B cell (primary cell): ENCODE measurements at regions not wholly inside any gene's neighbourhood (a gene's known extent, or its start where the extent isn't known, plus 50 kb on each side); places are given as distances from the start of the nearest gene placed in this dataset.

Experiments used
- ATAC-seq: fragments of 200-7000 bp; cut with Tn5 transposase; one replicate; pipeline ENCODE4 v1.10.0; 2021; ENCODE audit warnings: low read depth, mild to moderate bottlenecking, moderate number of reproducible peaks, moderate library complexity
- CTCF ChIA-PET: fragments of 350-600 bp; sonication (Branson Sonifier 250); formaldehyde crosslinking; loops from one replicate; lab custom pipeline; 2021; ENCODE audit warnings: antibody characterized with exemption, inconsistent platforms; lab: Charles Lee
- POLR2A ChIA-PET: fragments of 350-600 bp; sonication (Branson Sonifier 250); formaldehyde crosslinking; loops from one replicate; lab custom pipeline; 2021; ENCODE audit warnings: antibody characterized with exemption; lab: Charles Lee
- DNase-seq: peaks from one replicate; pipeline ENCODE4 v3.0.0; 2013
- H2AFZ ChIP-seq: 2 replicates; pipeline ENCODE4 v1.6.1; 2012; ENCODE audit warnings: mild to moderate bottlenecking, low read depth, low read length; ENCODE audit not compliant: insufficient read depth, poor library complexity, severe bottlenecking
- H3K27ac ChIP-seq, 2 donors: 1 replicate in 1 of 2; 2 replicates in 1 of 2; pipeline ENCODE4 v1.5.1; 2012 to 2013; ENCODE audit warnings: low read length in 2 of 2, mild to moderate bottlenecking in 2 of 2, moderate library complexity in 1 of 2
- H3K27me3 ChIP-seq, 4 experiments: fragments of 200-600 bp in 1 of 4; sonication (generic) in 1 of 4; replicated peaks in 1 of 4; 1 replicate in 2 of 4; 2 replicates in 2 of 4; pipeline versions ENCODE4 v1.6.1 to v1.7.0; 2013 to 2016; ENCODE audit warnings: low read length in 3 of 4, mild to moderate bottlenecking in 2 of 4, mixed read lengths in 1 of 4, moderate library complexity in 1 of 4; ENCODE audit not compliant: insufficient read depth in 4 of 4, control insufficient read depth in 3 of 4; ENCODE audit errors: control extremely low read depth in 1 of 4
- H3K36me3 ChIP-seq, 2 experiments: replicated peaks in 1 of 2; 1 replicate in 1 of 2; 2 replicates in 1 of 2; pipeline versions ENCODE4 v1.6.1 to v1.7.1; 2013; ENCODE audit warnings: low read length in 1 of 2; ENCODE audit not compliant: insufficient read depth in 2 of 2, control insufficient read depth in 1 of 2; ENCODE audit errors: control extremely low read depth in 1 of 2, extremely low read depth in 1 of 2
- H3K4me1 ChIP-seq, 2 donors: fragments of 200-600 bp in 1 of 2; sonication (generic) in 1 of 2; 1 replicate in 1 of 2; 2 replicates in 1 of 2; pipeline versions ENCODE4 v1.5.1 to v1.6.1; 2013 to 2017; ENCODE audit warnings: low read length in 2 of 2; ENCODE audit not compliant: control insufficient read depth in 2 of 2, insufficient read depth in 2 of 2
- H3K4me2 ChIP-seq: replicated peaks from 2 replicates; pipeline ENCODE3; 2012; ENCODE audit warnings: mild to moderate bottlenecking, low read depth, low read length; ENCODE audit not compliant: poor library complexity, severe bottlenecking
- H3K4me3 ChIP-seq, 5 experiments: fragments of 200-600 bp in 1 of 5; sonication (generic) in 1 of 5; 1 replicate in 3 of 5; 2 replicates in 2 of 5; pipeline versions ENCODE4 v1.5.1 to v1.7.0; 2011 to 2016; ENCODE audit warnings: low read length in 4 of 5, mild to moderate bottlenecking in 4 of 5, low read depth in 2 of 5, control low read depth in 1 of 5, moderate library complexity in 1 of 5; ENCODE audit not compliant: insufficient read depth in 1 of 5; ENCODE audit errors: control extremely low read depth in 1 of 5, extremely low read depth in 1 of 5
- H3K79me2 ChIP-seq: fragments of 200-600 bp; sonication (generic); one replicate; pipeline ENCODE4 v1.6.0; 2016; ENCODE audit warnings: low read length; ENCODE audit not compliant: control insufficient read depth, insufficient read depth
- H3K9ac ChIP-seq: fragments of 200-600 bp; sonication (generic); 2 replicates; pipeline ENCODE4 v1.6.1; 2017; ENCODE audit warnings: mild to moderate bottlenecking, low read length, moderate library complexity
- H3K9me3 ChIP-seq, 3 donors: one replicate each; pipeline versions ENCODE4 v1.6.1 to v1.7.1; 2013; ENCODE audit warnings: low read length in 2 of 3; ENCODE audit not compliant: control insufficient read depth in 2 of 3, insufficient read depth in 1 of 3; ENCODE audit errors: control extremely low read depth in 1 of 3
- H4K20me1 ChIP-seq: 2 replicates; pipeline ENCODE4 v1.6.0; 2012; ENCODE audit warnings: mild to moderate bottlenecking, low read length; ENCODE audit not compliant: insufficient read depth, control insufficient read depth, poor library complexity, severe bottlenecking
- H3K27ac Mint-ChIP-seq: one replicate; pipeline ENCODE4 v1.8.0; 2021; ENCODE audit warnings: mixed read lengths
- H3K27me3 Mint-ChIP-seq: one replicate; pipeline ENCODE4 v1.8.0; 2021; ENCODE audit warnings: mixed read lengths
- H3K4me1 Mint-ChIP-seq: one replicate; pipeline ENCODE4 v1.8.0; 2021; ENCODE audit warnings: mixed read lengths
- H3K4me3 Mint-ChIP-seq: one replicate; pipeline ENCODE4 v1.8.0; 2021; ENCODE audit warnings: mixed read lengths
- H3K9me3 Mint-ChIP-seq: one replicate; pipeline ENCODE4 v1.8.0; 2022; ENCODE audit warnings: mixed read lengths; ENCODE audit not compliant: insufficient read depth
- EZH2 ChIP-seq: IDR thresholded peaks from 2 replicates; pipeline ENCODE4 v1.6.1; 2012; ENCODE audit warnings: borderline replicate concordance, low read depth, mild to moderate bottlenecking, moderate library complexity, low read length; ENCODE audit not compliant: insufficient read depth, poor library complexity, severe bottlenecking
- WGBS: methylation state at CpG from one replicate; pipeline ENCODE4 v1.1.5; 2013; ENCODE audit warnings: missing lambda C conversion rate; ENCODE audit not compliant: insufficient coverage; 5-methylcytosine and 5-hydroxymethylcytosine counted together
- intact Hi-C: fragments of 100-400 bp; cut with micrococcal nuclease; formaldehyde crosslinking; loops from one replicate; pipeline ENCODE4 v1.10.0; 2022
- TF ChIP-seq, protein P1 (sequence below): fragments of 200-600 bp; IDR thresholded peaks from one replicate; pipeline ENCODE4 v1.8.0; 2022; ENCODE audit warnings: antibody characterized with exemption, mild to moderate bottlenecking

DNA sequence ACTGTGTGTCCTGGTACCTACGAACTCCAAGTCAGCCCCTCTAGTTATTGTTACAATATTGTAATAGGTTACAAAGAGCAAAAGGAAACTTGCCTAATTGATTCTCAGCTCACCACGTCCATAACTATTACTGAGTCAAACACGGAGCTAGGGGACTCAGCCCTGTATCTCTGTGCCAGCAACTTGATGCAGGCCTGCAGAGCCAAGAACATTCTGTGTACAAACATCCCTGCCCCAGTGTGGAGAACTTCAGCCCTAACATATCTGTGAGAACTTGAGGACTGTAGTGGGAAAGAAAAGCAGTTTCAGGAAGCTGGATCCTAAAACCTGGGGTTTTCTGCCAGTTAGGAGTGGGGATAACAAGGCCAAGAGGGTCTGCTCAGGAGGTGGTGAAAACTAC is 114.9 kb upstream of the PRSS58 start:
- Histone ChIP-seq H3K27me3 (no peaks in the 10 kb centered on the region), H3K36me3 (no peaks in the 10 kb centered on the region), H3K9ac (no peak overlapping the region), H3K4me1 (no peaks in the 10 kb centered on the region), H3K79me2 (no peaks in the 10 kb centered on the region), H3K9me3 (peaks cover 0 to 6% (median 3%) of the 10 kb centered on the region in 3 donors), H3K27ac (no peak overlapping the region), H3K4me3 (no peak overlapping the region), H3K4me2 (no peak overlapping the region), H4K20me1 (no peaks in the 10 kb centered on the region), H2AFZ (no peak overlapping the region)
- Mint-ChIP-seq H3K27me3 (peaks cover 6% of the 10 kb centered on the region), H3K9me3 (peaks cover 10% of the 10 kb centered on the region), H3K4me3 (no peak overlapping the region), H3K27ac (no peak overlapping the region), H3K4me1 (no peaks in the 10 kb centered on the region)
- no peak for ATAC-seq
- POLR2A ChIA-PET = no interaction called here
- CTCF ChIA-PET = interaction anchor here (1.6 kb wide), 1 partner anchor 13 kb away, joined by 3 read pairs; no protein-coding TSS in a partner anchor
- DNase-seq = no peak
- 100% methylated on average over 1 of the region's 3 CpGs for WGBS
- intact Hi-C loops = no loop called here
- TF ChIP-seq EZH2 = no peak
- TF ChIP-seq, protein P1, sequence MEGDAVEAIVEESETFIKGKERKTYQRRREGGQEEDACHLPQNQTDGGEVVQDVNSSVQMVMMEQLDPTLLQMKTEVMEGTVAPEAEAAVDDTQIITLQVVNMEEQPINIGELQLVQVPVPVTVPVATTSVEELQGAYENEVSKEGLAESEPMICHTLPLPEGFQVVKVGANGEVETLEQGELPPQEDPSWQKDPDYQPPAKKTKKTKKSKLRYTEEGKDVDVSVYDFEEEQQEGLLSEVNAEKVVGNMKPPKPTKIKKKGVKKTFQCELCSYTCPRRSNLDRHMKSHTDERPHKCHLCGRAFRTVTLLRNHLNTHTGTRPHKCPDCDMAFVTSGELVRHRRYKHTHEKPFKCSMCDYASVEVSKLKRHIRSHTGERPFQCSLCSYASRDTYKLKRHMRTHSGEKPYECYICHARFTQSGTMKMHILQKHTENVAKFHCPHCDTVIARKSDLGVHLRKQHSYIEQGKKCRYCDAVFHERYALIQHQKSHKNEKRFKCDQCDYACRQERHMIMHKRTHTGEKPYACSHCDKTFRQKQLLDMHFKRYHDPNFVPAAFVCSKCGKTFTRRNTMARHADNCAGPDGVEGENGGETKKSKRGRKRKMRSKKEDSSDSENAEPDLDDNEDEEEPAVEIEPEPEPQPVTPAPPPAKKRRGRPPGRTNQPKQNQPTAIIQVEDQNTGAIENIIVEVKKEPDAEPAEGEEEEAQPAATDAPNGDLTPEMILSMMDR = no peak

DNA sequence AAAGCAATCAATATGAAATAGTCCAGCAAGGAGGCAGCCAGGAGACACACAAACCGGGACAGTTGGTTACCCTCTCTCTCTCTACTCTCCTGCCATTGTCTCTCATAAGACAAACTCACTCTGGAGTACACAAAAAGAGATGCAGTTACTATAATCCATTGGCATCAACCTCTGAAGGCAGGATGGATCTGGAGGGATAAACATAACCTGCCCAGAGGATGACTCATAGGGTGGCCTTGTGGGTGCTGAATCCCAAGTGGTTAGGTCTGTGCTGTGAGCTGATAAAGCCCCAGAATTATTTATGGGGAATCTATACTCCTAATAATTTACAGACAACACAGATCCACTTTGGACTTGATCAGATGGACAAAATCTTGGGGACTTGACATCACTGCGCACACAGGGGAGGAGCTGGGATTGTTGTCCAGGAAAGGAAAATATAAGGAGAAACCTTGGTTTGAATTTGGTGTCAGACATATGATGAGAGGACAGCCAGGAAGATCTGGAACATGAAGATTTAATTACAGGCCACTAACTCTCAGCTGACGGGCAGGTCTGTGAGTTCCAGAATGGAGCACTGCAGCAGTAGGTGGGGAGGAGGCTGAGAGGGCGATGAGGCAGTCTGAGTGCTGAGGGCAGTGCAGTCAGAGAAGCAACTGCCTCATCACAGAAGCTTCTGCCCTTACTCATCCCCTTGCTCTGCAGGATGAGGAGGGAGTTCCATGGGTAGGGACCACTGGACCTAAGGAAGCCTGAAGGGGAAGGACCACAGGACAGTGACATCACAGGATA is 113.9 kb upstream of the PRSS58 start:
- H3K4me1 ChIP-seq = no peaks in the 10 kb centered on the region
- no peak overlapping the region for H3K4me3 ChIP-seq
- no peak for DNase-seq
- no peak overlapping the region for H3K4me2 ChIP-seq
- no peaks in the 10 kb centered on the region for H3K36me3 ChIP-seq
- no peak overlapping the region for H3K27ac Mint-ChIP-seq
- no peak overlapping the region for H3K27ac ChIP-seq
- no peak overlapping the region for H3K4me3 Mint-ChIP-seq
- ChIA-PET POLR2A (no interaction called here), CTCF (no interaction called here)
- WGBS = 92% methylated on average over 2 of the region's 4 CpGs
- peaks cover 10% of the 10 kb centered on the region for H3K9me3 Mint-ChIP-seq
- intact Hi-C loops = no loop called here
- H3K9me3 ChIP-seq = peaks cover 0 to 13% (median 7%) of the 10 kb centered on the region in 3 donors
- no peaks in the 10 kb centered on the region for H3K79me2 ChIP-seq
- no peak overlapping the region for H3K9ac ChIP-seq
- no peak overlapping the region for H2AFZ ChIP-seq
- no peaks in the 10 kb centered on the region for H3K27me3 ChIP-seq
- peaks cover 3% of the 10 kb centered on the region for H3K27me3 Mint-ChIP-seq
- H4K20me1 ChIP-seq = no peaks in the 10 kb centered on the region
- ATAC-seq = no peak
- H3K4me1 Mint-ChIP-seq = no peaks in the 10 kb centered on the region
- TF ChIP-seq, protein P1 = no peak
- no peak for TF ChIP-seq EZH2
